A673 (cell line): ENCODE measurements at regions not wholly inside any gene's neighbourhood (a gene's known extent, or its start where the extent isn't known, plus 50 kb on each side); places are given as distances from the start of the nearest gene placed in this dataset.

Experiments
- BruUV-seq: library from RNA; stranded (reverse); fragments of 400-500 nt; replicated peaks from 2 replicates; lab custom pipeline; 2021; lab: Mats Ljungman, UMichigan
- CTCF ChIA-PET: fragments of 300-600 bp; sonication (Branson Sonifier 250); formaldehyde crosslinking; loops from one replicate; lab custom pipeline; 2022; ENCODE audit warnings: antibody characterized with exemption; lab: Charles Lee
- POLR2A ChIA-PET: fragments of 300-600 bp; sonication (Branson Sonifier 250); formaldehyde crosslinking; loops from one replicate; lab custom pipeline; 2022; ENCODE audit warnings: antibody characterized with exemption; ENCODE audit not compliant: low non-redundant PET; lab: Charles Lee
- DNase-seq: peaks from one replicate; pipeline ENCODE4 v3.0.0-alpha.2; 2015; ENCODE audit warnings: low spot score
- H3K27ac ChIP-seq: fragments of 200-600 bp; sonication (generic); 2 replicates; pipeline ENCODE4 v1.5.1; 2016; ENCODE audit warnings: mixed run types, low read depth, mild to moderate bottlenecking, mixed read lengths, antibody characterized with exemption, low read length; ENCODE audit not compliant: poor library complexity, severe bottlenecking
- H3K27me3 ChIP-seq: fragments of 200-600 bp; sonication (generic); replicated peaks from 2 replicates; pipeline ENCODE4 v1.6.1; 2017; ENCODE audit warnings: mixed run types, low read depth, mild to moderate bottlenecking, mixed read lengths, antibody characterized with exemption, low read length; ENCODE audit not compliant: insufficient read depth, poor library complexity
- H3K36me3 ChIP-seq: fragments of 200-600 bp; sonication (generic); 2 replicates; pipeline ENCODE4 v1.6.1; 2016; ENCODE audit warnings: mixed run types, mild to moderate bottlenecking, mixed read lengths, antibody characterized with exemption, low read length; ENCODE audit not compliant: insufficient read depth, poor library complexity, severe bottlenecking
- H3K4me1 ChIP-seq: fragments of 200-600 bp; sonication (generic); 2 replicates; pipeline ENCODE4 v1.6.1; 2017; ENCODE audit warnings: mixed run types, mild to moderate bottlenecking, mixed read lengths, antibody characterized with exemption, low read length; ENCODE audit not compliant: insufficient read depth, poor library complexity, severe bottlenecking
- H3K4me3 ChIP-seq: fragments of 200-600 bp; sonication (generic); 2 replicates; pipeline ENCODE4 v1.5.1; 2016; ENCODE audit warnings: low read depth, mixed run types, mild to moderate bottlenecking, mixed read lengths, low read length; ENCODE audit not compliant: poor library complexity, severe bottlenecking
- H3K9me3 ChIP-seq: fragments of 200-600 bp; sonication (generic); 2 replicates; pipeline ENCODE4 v1.6.1; 2016; ENCODE audit warnings: mixed run types, low read depth, mild to moderate bottlenecking, mixed read lengths, antibody characterized with exemption, low read length; ENCODE audit not compliant: poor library complexity, severe bottlenecking
- EZH2 ChIP-seq: fragments of 200-600 bp; sonication (generic); IDR thresholded peaks from 2 replicates; pipeline ENCODE4 v1.6.1; 2017; ENCODE audit warnings: borderline replicate concordance, low read depth, mild to moderate bottlenecking, mixed read lengths, antibody characterized with exemption, low read length; ENCODE audit not compliant: poor library complexity, severe bottlenecking
- intact Hi-C: fragments of 100-400 bp; cut with micrococcal nuclease; formaldehyde crosslinking; loops from one replicate; pipeline ENCODE4 v1.10.0; 2022; ENCODE audit not compliant: unreplicated experiment
- TF ChIP-seq, protein P1 (sequence below): fragments of 300-800, 200-600 bp; sonication (generic); conservative IDR thresholded peaks from 2 replicates; pipeline ENCODE4 v1.5.1; 2017; ENCODE audit warnings: low read depth, mild to moderate bottlenecking, antibody characterized with exemption, low read length, moderate library complexity, mixed read lengths

DNA sequence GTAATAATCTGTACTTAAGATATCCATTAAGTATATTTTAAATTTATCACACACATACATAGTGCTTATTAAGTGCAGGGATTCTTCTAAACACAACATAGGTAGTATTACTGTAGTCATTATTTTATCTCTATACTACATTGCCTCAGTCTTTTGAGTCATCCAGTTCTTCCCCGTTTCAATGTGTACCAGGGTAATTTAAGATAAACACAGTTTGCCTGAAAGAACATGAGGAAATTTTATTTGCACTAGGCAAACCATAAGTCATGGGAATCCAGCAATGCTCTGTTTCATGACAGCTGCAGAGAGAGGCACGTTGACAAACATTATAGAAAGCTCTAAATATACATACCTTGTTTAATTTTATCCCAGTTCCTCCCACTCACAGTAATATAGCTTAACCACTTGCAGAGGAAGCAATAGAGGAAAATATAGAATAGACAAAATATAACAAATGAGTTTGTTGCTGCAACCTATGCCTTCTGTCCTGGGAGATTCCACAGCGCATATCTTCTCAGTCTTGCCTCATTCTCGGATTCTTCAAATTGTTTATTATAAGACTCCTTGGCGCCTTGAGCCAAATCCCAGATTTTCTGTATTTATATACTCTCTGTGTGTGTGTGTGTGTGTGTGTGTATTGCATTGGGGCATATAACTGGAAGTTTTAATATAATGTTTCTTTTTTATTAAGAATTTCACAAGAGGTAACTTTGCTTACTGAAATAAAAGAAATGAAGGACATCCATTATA, 258.6 kb downstream of the FAM133A start:
- Histone ChIP-seq H3K4me1 (no peaks in the 10 kb centered on the region), H3K9me3 (no peaks in the 10 kb centered on the region), H3K27me3 (no peaks in the 10 kb centered on the region), H3K4me3 (no peak overlapping the region), H3K36me3 (no peaks in the 10 kb centered on the region), H3K27ac (no peak overlapping the region)
- no TSS peak for BruUV-seq
- ChIA-PET POLR2A (no interaction called here), CTCF (no interaction called here)
- intact Hi-C loops, result no loop called here
- DNase-seq, result no peak
- TF ChIP-seq, protein P1, sequence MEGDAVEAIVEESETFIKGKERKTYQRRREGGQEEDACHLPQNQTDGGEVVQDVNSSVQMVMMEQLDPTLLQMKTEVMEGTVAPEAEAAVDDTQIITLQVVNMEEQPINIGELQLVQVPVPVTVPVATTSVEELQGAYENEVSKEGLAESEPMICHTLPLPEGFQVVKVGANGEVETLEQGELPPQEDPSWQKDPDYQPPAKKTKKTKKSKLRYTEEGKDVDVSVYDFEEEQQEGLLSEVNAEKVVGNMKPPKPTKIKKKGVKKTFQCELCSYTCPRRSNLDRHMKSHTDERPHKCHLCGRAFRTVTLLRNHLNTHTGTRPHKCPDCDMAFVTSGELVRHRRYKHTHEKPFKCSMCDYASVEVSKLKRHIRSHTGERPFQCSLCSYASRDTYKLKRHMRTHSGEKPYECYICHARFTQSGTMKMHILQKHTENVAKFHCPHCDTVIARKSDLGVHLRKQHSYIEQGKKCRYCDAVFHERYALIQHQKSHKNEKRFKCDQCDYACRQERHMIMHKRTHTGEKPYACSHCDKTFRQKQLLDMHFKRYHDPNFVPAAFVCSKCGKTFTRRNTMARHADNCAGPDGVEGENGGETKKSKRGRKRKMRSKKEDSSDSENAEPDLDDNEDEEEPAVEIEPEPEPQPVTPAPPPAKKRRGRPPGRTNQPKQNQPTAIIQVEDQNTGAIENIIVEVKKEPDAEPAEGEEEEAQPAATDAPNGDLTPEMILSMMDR, result no peak
- TF ChIP-seq EZH2, result no peak

DNA sequence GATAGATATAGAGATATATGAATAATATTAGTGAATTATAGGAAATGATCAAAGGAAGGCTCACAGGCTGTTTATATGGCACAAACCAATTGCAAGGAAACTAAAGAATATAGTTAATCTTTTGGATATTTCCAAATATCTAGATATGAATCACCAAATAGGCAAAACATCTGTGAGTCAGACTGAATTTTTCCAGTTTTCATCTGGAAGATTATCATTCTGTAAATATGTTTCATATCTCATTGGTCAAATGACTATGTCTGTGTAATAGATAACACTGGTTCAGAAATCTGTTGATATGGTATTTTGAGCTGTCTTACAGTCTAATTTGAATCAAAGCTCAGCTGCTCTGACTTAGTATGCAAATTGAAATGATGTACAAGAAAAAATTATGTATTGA, 303.6 kb downstream of the FAM133A start:
- ChIA-PET POLR2A (no interaction called here), CTCF (no interaction called here)
- Histone ChIP-seq H3K9me3 (peaks cover 5% of the 10 kb centered on the region), H3K4me1 (no peaks in the 10 kb centered on the region), H3K4me3 (no peak overlapping the region), H3K27me3 (no peaks in the 10 kb centered on the region), H3K27ac (no peak overlapping the region), H3K36me3 (no peaks in the 10 kb centered on the region)
- DNase-seq, result no peak
- TF ChIP-seq EZH2, result no peak
- BruUV-seq, result no TSS peak
- intact Hi-C loops, result no loop called here

DNA sequence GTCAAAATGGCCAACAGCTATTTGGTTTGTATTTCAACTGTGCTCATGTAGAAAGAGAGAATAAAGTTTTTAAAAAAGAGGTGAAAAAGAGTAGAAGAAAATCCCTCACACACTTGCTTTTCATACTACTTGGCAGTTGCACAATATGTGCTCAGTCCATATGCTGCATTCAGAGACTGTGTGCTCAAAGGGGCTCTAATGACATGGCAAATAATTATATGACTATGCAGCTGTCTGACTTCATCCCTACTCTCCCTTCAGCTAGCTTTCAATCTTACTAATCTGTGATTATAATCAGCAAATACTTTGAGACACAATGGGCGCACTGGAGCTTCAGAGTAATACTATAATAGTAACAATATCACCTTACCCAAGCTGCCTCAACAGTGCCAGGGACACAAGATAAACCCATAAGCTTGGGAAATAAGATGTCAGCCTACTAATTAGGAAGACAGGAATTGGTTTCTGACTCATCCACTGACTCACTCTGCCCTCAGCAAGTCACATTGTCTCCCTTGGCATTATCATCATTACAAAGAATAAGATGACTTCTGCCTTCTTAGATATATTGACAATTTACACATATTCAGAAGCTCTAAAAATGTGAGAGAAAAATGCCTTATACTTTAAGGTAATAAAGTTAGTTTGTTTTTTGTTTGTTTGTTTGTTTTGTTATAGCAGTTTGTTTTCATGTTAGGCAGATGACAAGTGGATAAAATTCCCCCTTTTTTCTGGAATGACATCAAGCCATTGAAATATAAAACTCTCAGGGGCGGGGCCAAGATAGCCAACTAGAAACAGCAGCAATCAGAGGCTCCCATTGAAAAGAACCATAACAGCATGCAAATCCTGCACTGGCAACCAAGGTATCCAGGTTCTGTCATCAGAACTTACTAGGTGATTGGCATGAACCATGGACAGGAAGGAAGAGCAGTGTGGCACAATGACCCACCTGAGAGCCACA, 311.6 kb downstream of the FAM133A start:
- POLR2A ChIA-PET, result no interaction called here
- BruUV-seq, result no TSS peak
- CTCF ChIA-PET, result no interaction called here
- peak; percentile 2 for DNase-seq
- no peak overlapping the region for H3K27ac ChIP-seq
- no peak overlapping the region for H3K4me3 ChIP-seq
- H3K9me3 ChIP-seq, result peaks cover 6% of the 10 kb centered on the region
- no peaks in the 10 kb centered on the region for H3K27me3 ChIP-seq
- H3K4me1 ChIP-seq, result no peaks in the 10 kb centered on the region
- no peaks in the 10 kb centered on the region for H3K36me3 ChIP-seq
- no peak for TF ChIP-seq EZH2
- TF ChIP-seq, protein P1, result no peak
- intact Hi-C loops, result no loop called here
